ENCODE measurements at regions not wholly inside any gene's neighbourhood (a gene's known extent, or its start where the extent isn't known, plus 50 kb on each side); places are given as distances from the start of the nearest gene placed in this dataset.

DNA sequence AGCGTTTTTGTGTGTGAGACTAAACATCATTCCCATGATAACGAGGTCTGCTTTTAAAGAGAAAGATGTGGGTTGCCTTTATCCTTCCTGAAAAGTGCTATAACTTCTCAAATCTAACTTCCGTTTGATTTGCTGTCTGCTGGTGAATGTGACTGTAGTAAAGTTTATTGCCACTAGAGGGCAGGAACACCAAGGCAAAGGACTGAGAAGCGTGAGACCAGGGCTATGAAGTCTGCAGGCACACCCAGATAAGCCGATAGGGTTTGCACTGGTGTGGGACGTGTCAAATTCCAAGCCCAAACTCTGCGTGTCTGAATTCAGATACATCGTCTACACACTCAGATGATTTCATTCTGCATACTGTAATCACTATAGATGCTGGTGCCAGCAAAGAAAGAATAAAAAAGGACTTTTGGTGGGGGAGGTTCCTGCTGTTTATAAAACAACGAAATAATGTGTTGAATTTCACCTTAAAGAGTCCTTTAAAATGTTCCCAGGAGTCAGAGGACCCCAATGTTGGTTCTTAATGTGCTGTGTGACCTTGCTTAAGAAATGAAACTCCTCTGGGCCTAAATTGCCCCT, 87.2 kb downstream of the PTTG1 start:
- no peak for TF ChIP-seq POLR2A (IDR thresholded peaks at IDR 0.05)
- TF ChIP-seq, protein P1, sequence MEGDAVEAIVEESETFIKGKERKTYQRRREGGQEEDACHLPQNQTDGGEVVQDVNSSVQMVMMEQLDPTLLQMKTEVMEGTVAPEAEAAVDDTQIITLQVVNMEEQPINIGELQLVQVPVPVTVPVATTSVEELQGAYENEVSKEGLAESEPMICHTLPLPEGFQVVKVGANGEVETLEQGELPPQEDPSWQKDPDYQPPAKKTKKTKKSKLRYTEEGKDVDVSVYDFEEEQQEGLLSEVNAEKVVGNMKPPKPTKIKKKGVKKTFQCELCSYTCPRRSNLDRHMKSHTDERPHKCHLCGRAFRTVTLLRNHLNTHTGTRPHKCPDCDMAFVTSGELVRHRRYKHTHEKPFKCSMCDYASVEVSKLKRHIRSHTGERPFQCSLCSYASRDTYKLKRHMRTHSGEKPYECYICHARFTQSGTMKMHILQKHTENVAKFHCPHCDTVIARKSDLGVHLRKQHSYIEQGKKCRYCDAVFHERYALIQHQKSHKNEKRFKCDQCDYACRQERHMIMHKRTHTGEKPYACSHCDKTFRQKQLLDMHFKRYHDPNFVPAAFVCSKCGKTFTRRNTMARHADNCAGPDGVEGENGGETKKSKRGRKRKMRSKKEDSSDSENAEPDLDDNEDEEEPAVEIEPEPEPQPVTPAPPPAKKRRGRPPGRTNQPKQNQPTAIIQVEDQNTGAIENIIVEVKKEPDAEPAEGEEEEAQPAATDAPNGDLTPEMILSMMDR (IDR thresholded peaks at IDR 0.05), result peak; percentile 77 to 96 (median 90)

Measured in Peyer's patch (tissue), 4 donors.